ENCODE measurements at regions not wholly inside any gene's neighbourhood (a gene's known extent, or its start where the extent isn't known, plus 50 kb on each side); places are given as distances from the start of the nearest gene placed in this dataset.

GRCh38 chr17:77312786-77313599 is 172.2 kb downstream of the SEC14L1 start (continued):
- TF ChIP-seq IRX3 (CRISPR knock-in tag; IDR thresholded peaks at IDR 0.05; ENCODE audit: borderline replicate concordance, low read depth) = no peak
- no peak for TF ChIP-seq NFE2 (CRISPR knock-in tag; IDR thresholded peaks at IDR 0.05)
- TF ChIP-seq KDM5A (IDR thresholded peaks at IDR 0.05; ENCODE audit: borderline replicate concordance, low read length) = no peak
- TF ChIP-seq ZNF343 (CRISPR knock-in tag; IDR thresholded peaks at IDR 0.05) = no peak
- no peak for TF ChIP-seq BORCS8-MEF2B (CRISPR knock-in tag; IDR thresholded peaks at IDR 0.05)
- TF ChIP-seq STAG1 (CRISPR knock-in tag; IDR thresholded peaks at IDR 0.05) = no peak
- no peak for TF ChIP-seq DNMT1 (CRISPR knock-in tag; IDR thresholded peaks at IDR 0.05)
- TF ChIP-seq TEAD3 (CRISPR knock-in tag; optimal IDR thresholded peaks at IDR 0.05; ENCODE audit: borderline replicate concordance) = peak; percentile 23
- TF ChIP-seq FOXO4 (CRISPR knock-in tag; conservative IDR thresholded peaks at IDR 0.05) = no peak
- peak; percentile 46 for TF ChIP-seq FOXP4 (CRISPR knock-in tag; IDR thresholded peaks at IDR 0.05)
- TF ChIP-seq SUZ12 (IDR thresholded peaks at IDR 0.05; ENCODE audit: low read depth, low read length) = no peak
- no peak for TF ChIP-seq POLR2G (IDR thresholded peaks at IDR 0.05; ENCODE audit: low read depth, low read length)
- TF ChIP-seq GLMP (CRISPR knock-in tag; IDR thresholded peaks at IDR 0.05; ENCODE audit: borderline replicate concordance) = no peak
- no peak for TF ChIP-seq SNAPC5 (CRISPR knock-in tag; IDR thresholded peaks at IDR 0.05; ENCODE audit: borderline replicate concordance)
- TF ChIP-seq ZBTB8A (CRISPR knock-in tag; IDR thresholded peaks at IDR 0.05; ENCODE audit: borderline replicate concordance, low read depth) = no peak
- peak; percentile 37; the same call in 1 of the 2 replicates for TF ChIP-seq NR2C2 (CRISPR knock-in tag; IDR thresholded peaks at IDR 0.05; ENCODE audit: borderline replicate concordance)
- no peak for TF ChIP-seq ZNF703 (CRISPR knock-in tag; IDR thresholded peaks at IDR 0.05; ENCODE audit: borderline replicate concordance)
- no peak for TF ChIP-seq NFKBIZ (CRISPR knock-in tag; IDR thresholded peaks at IDR 0.05)
- TF ChIP-seq SALL2 (CRISPR knock-in tag; IDR thresholded peaks at IDR 0.05) = no peak
- no peak for TF ChIP-seq ZNF891 (CRISPR knock-in tag; IDR thresholded peaks at IDR 0.05)
- no peak for TF ChIP-seq MXD4 (CRISPR knock-in tag; IDR thresholded peaks at IDR 0.05)
- TF ChIP-seq AGO2 (optimal IDR thresholded peaks at IDR 0.05; ENCODE audit: low read depth, low read length) = peak; percentile 26
- no peak for TF ChIP-seq MEIS2 (CRISPR knock-in tag; IDR thresholded peaks at IDR 0.05)
- no peak for TF ChIP-seq IRF2 (CRISPR knock-in tag; IDR thresholded peaks at IDR 0.05)
- TF ChIP-seq ZNF501 (CRISPR knock-in tag; IDR thresholded peaks at IDR 0.05) = no peak
- TF ChIP-seq HOXA9 (CRISPR knock-in tag; IDR thresholded peaks at IDR 0.05; ENCODE audit: borderline replicate concordance) = no peak
- no peak for TF ChIP-seq DRAP1 (CRISPR knock-in tag; IDR thresholded peaks at IDR 0.05)

All from HepG2 (cell line).